NCI-H2107 treated with DMSO at 0.1 percent for 48 hours (cell line): ENCODE measurements at regions not wholly inside any gene's neighbourhood (a gene's known extent, or its start where the extent isn't known, plus 50 kb on each side); places are given as distances from the start of the nearest gene placed in this dataset.

Experiments
- DNase-seq: peaks from one replicate; lab custom pipeline; 2025; ENCODE audit not compliant: unreplicated experiment; lab: John Stamatoyannopoulos, UW

- DNase-seq: no peak
These were observed 246.3 kb upstream of the SIX2 start for GRCh38 chr2:45255563-45255962.

- DNase-seq: no peak
These were observed 244.8 kb upstream of the SIX2 start for GRCh38 chr2:45254025-45254424.

- DNase-seq: no peak
These were observed 243.9 kb upstream of the SIX2 start for GRCh38 chr2:45253151-45253550.

- DNase-seq: no peak
These were observed 240.9 kb upstream of the SIX2 start for GRCh38 chr2:45250176-45250575.

GRCh38 chr2:45248214-45248613 lies 239.0 kb upstream of the SIX2 start:
- no peak for DNase-seq

GRCh38 chr2:45244928-45245327 lies 235.7 kb upstream of the SIX2 start:
- no peak for DNase-seq

GRCh38 chr2:45242161-45242741 lies 233.0 kb upstream of the SIX2 start:
- DNase-seq: peak; percentile 82

- no peak for DNase-seq
These were observed 231.9 kb upstream of the SIX2 start for GRCh38 chr2:45241061-45241561.

GRCh38 chr2:45237850-45238542 lies 228.7 kb upstream of the SIX2 start:
- no peak for DNase-seq

- no peak for DNase-seq
These were observed 227.9 kb upstream of the SIX2 start for GRCh38 chr2:45237128-45237527.

GRCh38 chr2:45236268-45236667 lies 227.0 kb upstream of the SIX2 start:
- DNase-seq: no peak

- no peak for DNase-seq
These were observed 224.0 kb upstream of the SIX2 start for GRCh38 chr2:45233301-45233700.

GRCh38 chr2:45232818-45233217 lies 223.6 kb upstream of the SIX2 start:
- no peak for DNase-seq

- no peak for DNase-seq
These were observed 220.2 kb upstream of the SIX2 start for GRCh38 chr2:45229411-45229810.

- DNase-seq: no peak
These were observed 218.1 kb upstream of the SIX2 start for GRCh38 chr2:45227347-45227746.

- no peak for DNase-seq
These were observed 215.7 kb upstream of the SIX2 start for GRCh38 chr2:45224993-45225380.

- no peak for DNase-seq
These were observed 215.2 kb upstream of the SIX2 start for GRCh38 chr2:45224321-45224992.

- DNase-seq: no peak
These were observed 214.3 kb upstream of the SIX2 start for GRCh38 chr2:45223531-45223930.

- peak; percentile 24 for DNase-seq
These were observed 211.0 kb upstream of the SIX2 start for GRCh38 chr2:45220227-45220626.

GRCh38 chr2:45218931-45219339 lies 209.7 kb upstream of the SIX2 start:
- DNase-seq: peak; percentile 27

GRCh38 chr2:45218297-45218696 lies 209.0 kb upstream of the SIX2 start:
- DNase-seq: no peak

GRCh38 chr2:45216118-45216517 lies 206.9 kb upstream of the SIX2 start:
- DNase-seq: no peak
